T-helper 1 cell treated with Interleukin-12 subunit alpha and Interleukin-12 subunit beta and Interleukin-4 antibody, amounts not matched to agents 30 μg/mL and 1 μg/mL, for 36 hours (primary cell): ENCODE measurements at regions not wholly inside any gene's neighbourhood (a gene's known extent, or its start where the extent isn't known, plus 50 kb on each side); places are given as distances from the start of the nearest gene placed in this dataset.

Source experiments
- H3K27ac Mint-ChIP-seq: one replicate; pipeline ENCODE4 v1.8.0; 2021; ENCODE audit warnings: mild to moderate bottlenecking, mixed read lengths
- H3K27me3 Mint-ChIP-seq: one replicate; pipeline ENCODE4 v1.8.0; 2021; ENCODE audit warnings: low read depth, mixed read lengths
- H3K36me3 Mint-ChIP-seq: one replicate; pipeline ENCODE4 v1.8.0; 2021; ENCODE audit warnings: low read depth, mixed read lengths
- H3K4me1 Mint-ChIP-seq: one replicate; pipeline ENCODE4 v1.8.0; 2021; ENCODE audit warnings: low read depth, mixed read lengths
- H3K4me3 Mint-ChIP-seq: one replicate; pipeline ENCODE4 v1.8.0; 2021; ENCODE audit warnings: mild to moderate bottlenecking, moderate library complexity, mixed read lengths
- H3K9me3 Mint-ChIP-seq: one replicate; pipeline ENCODE4 v1.8.0; 2021; ENCODE audit warnings: mixed read lengths

- Mint-ChIP-seq H3K9me3 (no peaks in the 10 kb centered on the region), H3K36me3 (no peaks in the 10 kb centered on the region), H3K27me3 (no peaks in the 10 kb centered on the region), H3K4me1 (no peaks in the 10 kb centered on the region), H3K4me3 (no peak overlapping the region), H3K27ac (no peak overlapping the region)
Measured at GRCh38 chr4:37157476-37158167, 86.9 kb upstream of the NWD2 start.

- Mint-ChIP-seq H3K4me3 (no peak overlapping the region), H3K36me3 (no peaks in the 10 kb centered on the region), H3K9me3 (no peaks in the 10 kb centered on the region), H3K27ac (no peak overlapping the region), H3K4me1 (no peaks in the 10 kb centered on the region), H3K27me3 (no peaks in the 10 kb centered on the region)
Measured at GRCh38 chr4:37160653-37161052, 83.9 kb upstream of the NWD2 start.

GRCh38 chr4:37165844-37166243 lies 78.7 kb upstream of the NWD2 start:
- H3K4me3 Mint-ChIP-seq: no peak overlapping the region
- no peaks in the 10 kb centered on the region for H3K27me3 Mint-ChIP-seq
- no peaks in the 10 kb centered on the region for H3K9me3 Mint-ChIP-seq
- H3K27ac Mint-ChIP-seq: no peak overlapping the region
- no peaks in the 10 kb centered on the region for H3K4me1 Mint-ChIP-seq
- no peaks in the 10 kb centered on the region for H3K36me3 Mint-ChIP-seq

- Mint-ChIP-seq H3K4me3 (no peak overlapping the region), H3K4me1 (no peaks in the 10 kb centered on the region), H3K27me3 (no peaks in the 10 kb centered on the region), H3K27ac (no peak overlapping the region), H3K36me3 (no peaks in the 10 kb centered on the region), H3K9me3 (no peaks in the 10 kb centered on the region)
Measured at GRCh38 chr4:37169956-37170355, 74.6 kb upstream of the NWD2 start.

- no peaks in the 10 kb centered on the region for H3K9me3 Mint-ChIP-seq
- H3K36me3 Mint-ChIP-seq: no peaks in the 10 kb centered on the region
- H3K27ac Mint-ChIP-seq: no peak overlapping the region
- no peaks in the 10 kb centered on the region for H3K27me3 Mint-ChIP-seq
- no peak overlapping the region for H3K4me3 Mint-ChIP-seq
- no peaks in the 10 kb centered on the region for H3K4me1 Mint-ChIP-seq
Measured at GRCh38 chr4:37188100-37188499, 56.4 kb upstream of the NWD2 start.
